ENCODE measurements at regions not wholly inside any gene's neighbourhood (a gene's known extent, or its start where the extent isn't known, plus 50 kb on each side); places are given as distances from the start of the nearest gene placed in this dataset.

DNA sequence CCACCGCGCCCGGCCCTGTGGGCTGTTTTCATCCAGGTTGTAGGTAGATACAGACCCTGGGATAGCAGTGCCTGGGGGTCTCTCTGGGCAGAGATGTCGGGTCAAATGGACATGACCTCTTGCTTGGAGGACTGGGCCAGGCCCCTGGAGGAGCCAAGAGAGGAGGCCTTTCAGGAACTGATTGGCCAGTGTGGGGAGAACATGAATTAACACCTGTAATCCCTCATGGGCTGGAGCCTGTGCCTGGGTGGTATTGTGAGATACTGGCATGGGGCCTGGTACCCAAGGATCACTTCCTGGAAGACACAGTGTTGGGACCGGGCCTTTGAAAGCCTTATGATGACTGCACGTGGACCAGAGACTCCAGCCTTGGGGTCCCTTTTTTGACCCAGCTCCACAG, 158.7 kb upstream of the SKOR2 start:
- in situ Hi-C loops (cut with MboI; ENCODE audit: low sequenced_read_pairs): no loop called here
- Histone ChIP-seq H3K4me1 (ENCODE audit: control insufficient read depth, insufficient read depth, low read length) (no peaks in the 10 kb centered on the region), H3K14ac (replicated peaks; ENCODE audit: low read depth, low read length) (no peak overlapping the region), H3K56ac (ENCODE audit: extremely low read depth, insufficient read depth, low read length) (no peak overlapping the region), H2BK5ac (ENCODE audit: low read depth, low read length, poor library complexity, severe bottlenecking) (no peak overlapping the region), H4K8ac (ENCODE audit: low read depth in 2 of 2, low read length in 2 of 2) (no peak overlapping the region), H3K9me1 (ENCODE audit: insufficient read depth, low read length) (no peaks in the 10 kb centered on the region), H3K27me3 (ENCODE audit: control insufficient read depth, insufficient read depth, low read length) (no peaks in the 10 kb centered on the region), H2AFZ (replicated peaks; ENCODE audit: low read length, poor library complexity) (no peak overlapping the region), H3K4me2 (ENCODE audit: low read depth, low read length) (no peak overlapping the region), H3K18ac (ENCODE audit: low read depth, low read length) (no peak overlapping the region), H3K9ac (ENCODE audit: low read depth, low read length) (no peak overlapping the region), H3K23ac (ENCODE audit: low read depth, low read length) (no peak overlapping the region), H3K79me1 (ENCODE audit: low read depth in 1 of 2, low read length in 2 of 2) (no peaks in the 10 kb centered on the region), H3K36me3 (ENCODE audit: control insufficient read depth, insufficient read depth, low read length) (no peaks in the 10 kb centered on the region), H3K4me3 (ENCODE audit: insufficient read depth, low read depth, low read length) (no peak overlapping the region), H3K9me3 (ENCODE audit: control insufficient read depth, insufficient read depth, low read length) (peaks cover 3% of the 10 kb centered on the region; the same call in 1 of the 2 replicates), H2AK5ac (ENCODE audit: low read depth, low read length) (no peak overlapping the region), H2BK120ac (ENCODE audit: low read depth, low read length) (no peak overlapping the region), H4K91ac (ENCODE audit: insufficient read depth, low read depth, low read length) (no peak overlapping the region), H2BK15ac (ENCODE audit: low read depth, low read length) (no peak overlapping the region), H4K20me1 (ENCODE audit: insufficient read depth, low read length) (no peaks in the 10 kb centered on the region), H3K27ac (ENCODE audit: insufficient read depth, low read length) (no peak overlapping the region), H2BK20ac (ENCODE audit: low read depth, low read length) (no peak overlapping the region), H4K5ac (ENCODE audit: low read depth, low read length) (no peak overlapping the region), H2AK9ac (replicated peaks; ENCODE audit: low read depth, low read length, poor library complexity) (no peak overlapping the region), H3K4ac (ENCODE audit: low read depth, low read length) (no peak overlapping the region)
- intact Hi-C loops (cut with micrococcal nuclease): no loop called here
- BruUV-seq (replicated peaks): no TSS peak
- dilution Hi-C loops (cut with HindIII; ENCODE audit: low sequenced_read_pairs, unreplicated experiment): no loop called here
- POLR2A ChIA-PET (ENCODE audit: unreplicated experiment): no interaction called here
- CTCF ChIA-PET: no interaction called here
- ATAC-seq (ENCODE audit: low read depth): no peak
- WGBS, 2 experiments (ENCODE audit: extremely low coverage in 2 of 2, insufficient read length in 1 of 2): 90% methylated on average over 2 of the region's 6 CpGs; no CpG with 5 or more reads in 1 of the 2 experiments
- TF ChIP-seq, protein P1, sequence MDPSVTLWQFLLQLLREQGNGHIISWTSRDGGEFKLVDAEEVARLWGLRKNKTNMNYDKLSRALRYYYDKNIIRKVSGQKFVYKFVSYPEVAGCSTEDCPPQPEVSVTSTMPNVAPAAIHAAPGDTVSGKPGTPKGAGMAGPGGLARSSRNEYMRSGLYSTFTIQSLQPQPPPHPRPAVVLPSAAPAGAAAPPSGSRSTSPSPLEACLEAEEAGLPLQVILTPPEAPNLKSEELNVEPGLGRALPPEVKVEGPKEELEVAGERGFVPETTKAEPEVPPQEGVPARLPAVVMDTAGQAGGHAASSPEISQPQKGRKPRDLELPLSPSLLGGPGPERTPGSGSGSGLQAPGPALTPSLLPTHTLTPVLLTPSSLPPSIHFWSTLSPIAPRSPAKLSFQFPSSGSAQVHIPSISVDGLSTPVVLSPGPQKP (IDR thresholded peaks at IDR 0.05; ENCODE audit: borderline replicate concordance, low read depth, low read length): no peak
- DNase-seq: no peak
